ENCODE measurements at regions not wholly inside any gene's neighbourhood (a gene's known extent, or its start where the extent isn't known, plus 50 kb on each side); places are given as distances from the start of the nearest gene placed in this dataset.

DNA sequence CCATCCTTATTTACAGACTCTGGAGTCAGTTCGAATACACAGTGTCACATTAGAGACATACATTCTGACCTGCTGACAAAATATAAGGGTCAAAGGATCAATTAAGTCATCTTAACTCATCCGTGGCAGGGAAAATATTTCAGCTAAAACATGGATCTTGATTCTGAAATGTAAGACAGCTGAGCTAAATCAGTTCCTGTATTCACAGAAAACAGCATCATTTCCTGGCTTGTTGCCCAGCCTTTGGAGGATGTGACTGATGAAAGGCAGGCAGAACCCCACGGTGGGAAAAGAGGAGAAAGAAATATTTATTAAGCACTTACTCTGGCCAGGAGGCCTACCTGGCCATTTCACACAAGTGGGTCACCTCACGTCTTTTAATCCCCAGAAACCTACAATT is 101.9 kb downstream of the GAS2L3 start:
- DNase-seq (ENCODE audit: low read depth), result peak; percentile 79
- Histone ChIP-seq H3K36me3 (ENCODE audit: control insufficient read depth, insufficient read depth, low read length, severe bottlenecking) (no peaks in the 10 kb centered on the region), H3K27me3 (replicated peaks; ENCODE audit: control insufficient read depth, insufficient read depth, low read length) (peaks cover 28% of the 10 kb centered on the region), H3K4me1 (ENCODE audit: control insufficient read depth, insufficient read depth, low read length) (no peaks in the 10 kb centered on the region), H3K9ac (ENCODE audit: low read length) (no peak overlapping the region), H3K4me3 (ENCODE audit: low read length) (no peak overlapping the region), H3K9me3 (ENCODE audit: control insufficient read depth, low read length) (no peaks in the 10 kb centered on the region)

DNA sequence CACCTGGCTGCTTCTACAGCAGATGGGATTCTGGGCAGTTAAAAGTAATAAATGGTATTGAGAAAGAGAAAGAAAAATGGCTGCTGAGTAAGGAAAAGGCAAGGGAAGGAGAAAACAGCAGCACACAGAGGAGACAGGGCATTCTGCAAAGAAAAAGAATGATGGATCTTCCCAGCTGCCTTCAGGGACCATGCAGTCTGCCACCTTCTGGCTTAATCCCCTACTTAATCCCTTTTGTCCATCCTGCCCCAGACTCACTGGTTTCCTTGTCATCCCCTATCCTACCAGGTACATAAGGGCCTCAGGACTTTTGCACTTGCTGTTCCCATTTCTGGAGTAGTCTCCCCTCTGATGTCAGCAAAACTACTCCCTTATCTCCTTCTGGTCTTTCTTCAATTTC is 107.6 kb downstream of the GAS2L3 start:
- H3K4me3 ChIP-seq (ENCODE audit: low read length), result no peak overlapping the region
- no peaks in the 10 kb centered on the region for H3K4me1 ChIP-seq (ENCODE audit: control insufficient read depth, insufficient read depth, low read length)
- H3K9ac ChIP-seq (ENCODE audit: low read length), result no peak overlapping the region
- H3K9me3 ChIP-seq (ENCODE audit: control insufficient read depth, low read length), result peaks cover 10% of the 10 kb centered on the region
- peaks cover 10% of the 10 kb centered on the region for H3K27me3 ChIP-seq (replicated peaks; ENCODE audit: control insufficient read depth, insufficient read depth, low read length)
- DNase-seq (ENCODE audit: low read depth), result no peak
- H3K36me3 ChIP-seq (ENCODE audit: control insufficient read depth, insufficient read depth, low read length, severe bottlenecking), result no peaks in the 10 kb centered on the region

DNA sequence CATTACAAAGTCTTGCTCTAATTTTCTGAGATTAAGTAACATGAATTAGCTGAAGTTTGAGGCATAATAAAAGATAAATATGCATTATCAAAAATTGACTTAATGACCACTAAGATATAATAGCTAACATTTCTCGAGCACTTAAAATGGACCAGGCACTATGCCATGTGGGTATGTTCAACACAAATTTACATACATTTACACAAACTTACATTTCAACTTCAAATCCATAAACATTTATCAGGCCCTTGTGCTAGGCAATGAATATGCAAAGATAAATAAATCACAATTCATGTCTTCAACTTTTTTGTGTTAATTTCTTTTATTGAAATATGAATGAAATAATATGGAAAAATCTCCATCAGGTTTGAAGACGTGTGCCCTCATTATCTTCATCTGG is 108.7 kb downstream of the GAS2L3 start:
- Histone ChIP-seq H3K36me3 (ENCODE audit: control insufficient read depth, insufficient read depth, low read length, severe bottlenecking) (no peaks in the 10 kb centered on the region), H3K4me3 (ENCODE audit: low read length) (no peak overlapping the region), H3K9me3 (ENCODE audit: control insufficient read depth, low read length) (peaks cover 10% of the 10 kb centered on the region), H3K27me3 (replicated peaks; ENCODE audit: control insufficient read depth, insufficient read depth, low read length) (peaks cover 9% of the 10 kb centered on the region), H3K9ac (ENCODE audit: low read length) (no peak overlapping the region), H3K4me1 (ENCODE audit: control insufficient read depth, insufficient read depth, low read length) (no peaks in the 10 kb centered on the region)
- no peak for DNase-seq (ENCODE audit: low read depth)

- Histone ChIP-seq H3K27me3 (replicated peaks; ENCODE audit: control insufficient read depth, insufficient read depth, low read length) (no peaks in the 10 kb centered on the region), H3K9me3 (ENCODE audit: control insufficient read depth, low read length) (peaks cover 10% of the 10 kb centered on the region), H3K36me3 (ENCODE audit: control insufficient read depth, insufficient read depth, low read length, severe bottlenecking) (no peaks in the 10 kb centered on the region), H3K9ac (ENCODE audit: low read length) (no peak overlapping the region), H3K4me1 (ENCODE audit: control insufficient read depth, insufficient read depth, low read length) (peaks cover 4% of the 10 kb centered on the region), H3K4me3 (ENCODE audit: low read length) (no peak overlapping the region)
- DNase-seq (ENCODE audit: low read depth), result no peak
These were observed 106.9 kb upstream of the ANO4 start for GRCh38 chr12:100687686-100688085.

GRCh38 chr12:100688451-100688864 is 106.1 kb upstream of the ANO4 start:
- H3K27me3 ChIP-seq (replicated peaks; ENCODE audit: control insufficient read depth, insufficient read depth, low read length), result no peaks in the 10 kb centered on the region
- H3K4me3 ChIP-seq (ENCODE audit: low read length), result no peak overlapping the region
- H3K9ac ChIP-seq (ENCODE audit: low read length), result no peak overlapping the region
- H3K9me3 ChIP-seq (ENCODE audit: control insufficient read depth, low read length), result peaks cover 10% of the 10 kb centered on the region
- peaks cover 4% of the 10 kb centered on the region for H3K4me1 ChIP-seq (ENCODE audit: control insufficient read depth, insufficient read depth, low read length)
- peak; percentile 39 for DNase-seq (ENCODE audit: low read depth)
- H3K36me3 ChIP-seq (ENCODE audit: control insufficient read depth, insufficient read depth, low read length, severe bottlenecking), result no peaks in the 10 kb centered on the region

- H3K4me1 ChIP-seq (ENCODE audit: control insufficient read depth, insufficient read depth, low read length), result peaks cover under 1% of the 10 kb centered on the region
- H3K4me3 ChIP-seq (ENCODE audit: low read length), result no peak overlapping the region
- no peaks in the 10 kb centered on the region for H3K36me3 ChIP-seq (ENCODE audit: control insufficient read depth, insufficient read depth, low read length, severe bottlenecking)
These were observed 102.1 kb upstream of the ANO4 start for GRCh38 chr12:100692502-100692901.

DNA sequence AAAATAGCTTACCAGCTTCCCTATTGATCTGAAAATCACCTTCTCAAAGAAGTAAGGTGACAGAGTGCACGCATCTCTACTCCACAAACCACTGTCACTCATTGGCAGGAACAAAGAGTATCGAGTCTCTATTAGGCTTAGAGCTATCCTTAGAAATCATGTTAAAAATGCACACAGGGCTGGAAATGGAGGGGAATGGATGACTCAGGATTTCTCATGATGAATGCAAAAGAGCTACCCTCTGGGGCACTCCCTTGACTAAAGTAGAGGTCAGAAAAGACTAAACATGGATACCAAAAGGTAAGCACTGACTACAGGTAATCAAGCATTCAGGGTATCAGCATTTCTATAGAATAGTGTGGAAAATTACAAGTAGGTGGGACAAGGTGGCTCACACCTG is 96.1 kb upstream of the ANO4 start:
- no peak for DNase-seq (ENCODE audit: low read depth)
- no peak overlapping the region for H3K9ac ChIP-seq (ENCODE audit: low read length)

More at GRCh38 chr12:100692502-100692901, 102.1 kb upstream of the ANO4 start:
- no peak for DNase-seq (ENCODE audit: low read depth)
- Histone ChIP-seq H3K9ac (ENCODE audit: low read length) (no peak overlapping the region), H3K27me3 (replicated peaks; ENCODE audit: control insufficient read depth, insufficient read depth, low read length) (no peaks in the 10 kb centered on the region), H3K9me3 (ENCODE audit: control insufficient read depth, low read length) (no peaks in the 10 kb centered on the region)

DNA sequence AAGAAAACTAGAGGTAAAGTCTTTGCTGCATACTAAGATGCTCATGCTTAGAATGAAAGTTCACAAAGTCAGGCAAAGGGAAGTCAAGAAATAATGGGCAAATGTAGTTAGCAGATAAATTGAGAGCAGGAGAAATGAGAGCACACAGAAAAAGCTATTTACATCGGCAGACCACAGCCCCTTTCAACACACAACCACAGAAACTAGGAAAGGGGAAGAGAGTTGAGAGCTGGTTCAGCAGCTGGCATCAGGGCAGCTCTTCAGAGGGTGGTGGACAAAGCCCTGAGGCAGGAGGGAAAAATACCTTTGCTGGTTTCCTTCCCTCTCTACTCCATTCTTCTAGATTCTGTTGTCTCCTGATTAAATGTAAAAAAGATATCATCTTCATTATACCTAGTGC is 95.4 kb upstream of the ANO4 start:
- Histone ChIP-seq H3K4me1 (ENCODE audit: control insufficient read depth, insufficient read depth, low read length) (no peaks in the 10 kb centered on the region), H3K36me3 (ENCODE audit: control insufficient read depth, insufficient read depth, low read length, severe bottlenecking) (no peaks in the 10 kb centered on the region), H3K27me3 (replicated peaks; ENCODE audit: control insufficient read depth, insufficient read depth, low read length) (no peaks in the 10 kb centered on the region), H3K9me3 (ENCODE audit: control insufficient read depth, low read length) (no peaks in the 10 kb centered on the region), H3K4me3 (ENCODE audit: low read length) (no peak overlapping the region), H3K9ac (ENCODE audit: low read length) (no peak overlapping the region)
- DNase-seq (ENCODE audit: low read depth), result no peak

More for the DNA sequence above, 96.1 kb upstream of the ANO4 start:
- no peaks in the 10 kb centered on the region for H3K9me3 ChIP-seq (ENCODE audit: control insufficient read depth, low read length)
- H3K27me3 ChIP-seq (replicated peaks; ENCODE audit: control insufficient read depth, insufficient read depth, low read length), result no peaks in the 10 kb centered on the region
- H3K36me3 ChIP-seq (ENCODE audit: control insufficient read depth, insufficient read depth, low read length, severe bottlenecking), result no peaks in the 10 kb centered on the region
- H3K4me1 ChIP-seq (ENCODE audit: control insufficient read depth, insufficient read depth, low read length), result no peaks in the 10 kb centered on the region
- no peak overlapping the region for H3K4me3 ChIP-seq (ENCODE audit: low read length)

DNA sequence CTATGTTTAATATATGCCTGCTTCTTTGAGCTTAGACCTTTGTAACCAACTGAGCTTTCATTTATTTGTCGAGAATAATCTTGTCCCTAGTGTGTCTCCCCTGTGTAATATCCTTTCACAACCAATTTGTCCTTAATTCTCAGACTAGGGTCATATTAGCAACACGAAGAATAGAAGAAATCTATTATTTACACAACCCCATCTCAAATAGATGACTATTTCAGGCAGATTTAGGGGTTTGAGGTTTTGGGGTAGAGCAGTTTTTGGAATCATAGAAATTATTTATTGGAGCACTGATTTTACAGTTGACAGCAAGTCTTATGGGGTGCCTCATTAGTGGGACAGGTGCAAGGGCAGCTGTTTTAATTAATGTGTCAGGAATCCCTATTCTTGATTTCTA is 91.2 kb upstream of the ANO4 start:
- H3K9ac ChIP-seq (ENCODE audit: low read length), result no peak overlapping the region
- H3K9me3 ChIP-seq (ENCODE audit: control insufficient read depth, low read length), result no peaks in the 10 kb centered on the region
- DNase-seq (ENCODE audit: low read depth), result no peak
- no peak overlapping the region for H3K4me3 ChIP-seq (ENCODE audit: low read length)
- H3K36me3 ChIP-seq (ENCODE audit: control insufficient read depth, insufficient read depth, low read length, severe bottlenecking), result no peaks in the 10 kb centered on the region
- H3K4me1 ChIP-seq (ENCODE audit: control insufficient read depth, insufficient read depth, low read length), result peaks cover 6% of the 10 kb centered on the region
- no peaks in the 10 kb centered on the region for H3K27me3 ChIP-seq (replicated peaks; ENCODE audit: control insufficient read depth, insufficient read depth, low read length)

GRCh38 chr12:100703868-100704267 is 90.7 kb upstream of the ANO4 start:
- no peaks in the 10 kb centered on the region for H3K27me3 ChIP-seq (replicated peaks; ENCODE audit: control insufficient read depth, insufficient read depth, low read length)
- H3K36me3 ChIP-seq (ENCODE audit: control insufficient read depth, insufficient read depth, low read length, severe bottlenecking), result no peaks in the 10 kb centered on the region
- H3K9me3 ChIP-seq (ENCODE audit: control insufficient read depth, low read length), result no peaks in the 10 kb centered on the region
- DNase-seq (ENCODE audit: low read depth), result no peak
- no peak overlapping the region for H3K9ac ChIP-seq (ENCODE audit: low read length)
- H3K4me1 ChIP-seq (ENCODE audit: control insufficient read depth, insufficient read depth, low read length), result peaks cover 6% of the 10 kb centered on the region
- no peak overlapping the region for H3K4me3 ChIP-seq (ENCODE audit: low read length)

- H3K36me3 ChIP-seq (ENCODE audit: control insufficient read depth, insufficient read depth, low read length, severe bottlenecking), result no peaks in the 10 kb centered on the region
- H3K9me3 ChIP-seq (ENCODE audit: control insufficient read depth, low read length), result no peaks in the 10 kb centered on the region
- H3K4me1 ChIP-seq (ENCODE audit: control insufficient read depth, insufficient read depth, low read length), result peaks cover 6% of the 10 kb centered on the region
- no peaks in the 10 kb centered on the region for H3K27me3 ChIP-seq (replicated peaks; ENCODE audit: control insufficient read depth, insufficient read depth, low read length)
- no peak overlapping the region for H3K9ac ChIP-seq (ENCODE audit: low read length)
- no peak overlapping the region for H3K4me3 ChIP-seq (ENCODE audit: low read length)
- DNase-seq (ENCODE audit: low read depth), result peak; percentile 66
These were observed 88.5 kb upstream of the ANO4 start for GRCh38 chr12:100706033-100706432.

- H3K4me1 ChIP-seq (ENCODE audit: control insufficient read depth, insufficient read depth, low read length), result peaks cover 6% of the 10 kb centered on the region
- H3K36me3 ChIP-seq (ENCODE audit: control insufficient read depth, insufficient read depth, low read length, severe bottlenecking), result no peaks in the 10 kb centered on the region
- no peak overlapping the region for H3K9ac ChIP-seq (ENCODE audit: low read length)
These were observed 86.0 kb upstream of the ANO4 start for GRCh38 chr12:100708591-100708990.

More at GRCh38 chr12:100708591-100708990, 86.0 kb upstream of the ANO4 start:
- Histone ChIP-seq H3K9me3 (ENCODE audit: control insufficient read depth, low read length) (no peaks in the 10 kb centered on the region), H3K27me3 (replicated peaks; ENCODE audit: control insufficient read depth, insufficient read depth, low read length) (no peaks in the 10 kb centered on the region), H3K4me3 (ENCODE audit: low read length) (no peak overlapping the region)
- DNase-seq (ENCODE audit: low read depth), result no peak

Data from adipocyte (in vitro differentiated cells).